Activated CD4-positive, alpha-beta T cell treated with anti-CD3 and anti-CD28 coated beads for 36 hours (primary cell): ENCODE measurements at regions not wholly inside any gene's neighbourhood (a gene's known extent, or its start where the extent isn't known, plus 50 kb on each side); places are given as distances from the start of the nearest gene placed in this dataset.

Source experiments
- ATAC-seq: fragments of 200-7000 bp; cut with Tn5 transposase; one replicate; pipeline ENCODE4 v1.10.0; 2021; ENCODE audit warnings: mild to moderate bottlenecking, moderate library complexity
- CTCF ChIA-PET: fragments of 350-600 bp; sonication (Branson Sonifier 250); formaldehyde crosslinking; loops from one replicate; lab custom pipeline; 2021; ENCODE audit warnings: antibody characterized with exemption; lab: Charles Lee
- POLR2A ChIA-PET: fragments of 350-600 bp; sonication (Branson Sonifier 250); formaldehyde crosslinking; loops from one replicate; lab custom pipeline; 2021; ENCODE audit warnings: antibody characterized with exemption, inconsistent platforms; lab: Charles Lee
- DNase-seq: peaks from one replicate; pipeline ENCODE4 v3.0.0-alpha.2; 2020
- H3K27ac Mint-ChIP-seq: one replicate; pipeline ENCODE4 v1.8.0; 2021; ENCODE audit warnings: mixed read lengths
- H3K27me3 Mint-ChIP-seq: one replicate; pipeline ENCODE4 v1.8.0; 2021; ENCODE audit warnings: mixed read lengths
- H3K36me3 Mint-ChIP-seq: one replicate; pipeline ENCODE4 v1.8.0; 2021; ENCODE audit warnings: low read depth, mixed read lengths
- H3K4me1 Mint-ChIP-seq: one replicate; pipeline ENCODE4 v1.8.0; 2021; ENCODE audit warnings: mixed read lengths
- H3K4me3 Mint-ChIP-seq: one replicate; pipeline ENCODE4 v1.8.0; 2021; ENCODE audit warnings: mild to moderate bottlenecking, moderate library complexity, mixed read lengths
- H3K9me3 Mint-ChIP-seq: one replicate; pipeline ENCODE4 v1.8.0; 2021; ENCODE audit warnings: low read depth, mixed read lengths
- intact Hi-C, 2 experiments: fragments of 100-400 bp; cut with DNase I in 1 of 2; cut with micrococcal nuclease in 1 of 2; formaldehyde crosslinking; loops; one replicate each; pipeline versions ENCODE4 v1.14.2 to v1.15.1; 2022 to 2024; cut with DNase I, micrococcal nuclease

- POLR2A ChIA-PET, result no interaction called here
- no peak overlapping the region for H3K4me3 Mint-ChIP-seq
- intact Hi-C loops, result no loop called here
- DNase-seq (no peak), ATAC-seq (no peak)
- no peaks in the 10 kb centered on the region for H3K9me3 Mint-ChIP-seq
- H3K27me3 Mint-ChIP-seq, result peaks cover 8% of the 10 kb centered on the region
- H3K4me1 Mint-ChIP-seq, result no peaks in the 10 kb centered on the region
- CTCF ChIA-PET, result no interaction called here
- no peak overlapping the region for H3K27ac Mint-ChIP-seq
- no peaks in the 10 kb centered on the region for H3K36me3 Mint-ChIP-seq
These were observed 211.9 kb upstream of the CNR1 start for GRCh38 chr6:88377976-88378568.

- CTCF ChIA-PET, result no interaction called here
- Mint-ChIP-seq H3K4me3 (no peak overlapping the region), H3K4me1 (no peaks in the 10 kb centered on the region), H3K36me3 (no peaks in the 10 kb centered on the region), H3K9me3 (no peaks in the 10 kb centered on the region), H3K27me3 (peaks cover 8% of the 10 kb centered on the region), H3K27ac (no peak overlapping the region)
- no peak for ATAC-seq
- intact Hi-C loops, result no loop called here
- DNase-seq, result no peak
- POLR2A ChIA-PET, result interaction anchor here (0.6 kb wide), 1 partner anchor 141 kb away, joined by 4 read pairs; no protein-coding TSS in a partner anchor
These were observed 210.7 kb upstream of the CNR1 start for GRCh38 chr6:88376768-88377387.

GRCh38 chr6:88376197-88376596 lies 210.1 kb upstream of the CNR1 start:
- Mint-ChIP-seq H3K9me3 (no peaks in the 10 kb centered on the region), H3K36me3 (no peaks in the 10 kb centered on the region), H3K4me3 (no peak overlapping the region), H3K27ac (no peak overlapping the region), H3K27me3 (peaks cover 10% of the 10 kb centered on the region), H3K4me1 (no peaks in the 10 kb centered on the region)
- POLR2A ChIA-PET, result interaction anchor here (0.6 kb wide), 1 partner anchor 142 kb away, joined by 4 read pairs; no protein-coding TSS in a partner anchor
- CTCF ChIA-PET, result no interaction called here
- DNase-seq, result no peak
- intact Hi-C loops, result no loop called here
- ATAC-seq, result no peak

- H3K36me3 Mint-ChIP-seq, result no peaks in the 10 kb centered on the region
- no peak for ATAC-seq
- H3K4me3 Mint-ChIP-seq, result no peak overlapping the region
- no peak for DNase-seq
- no peaks in the 10 kb centered on the region for H3K4me1 Mint-ChIP-seq
- H3K9me3 Mint-ChIP-seq, result no peaks in the 10 kb centered on the region
- ChIA-PET POLR2A (no interaction called here), CTCF (no interaction called here)
- peaks cover 13% of the 10 kb centered on the region for H3K27me3 Mint-ChIP-seq
- intact Hi-C loops, result no loop called here
- no peak overlapping the region for H3K27ac Mint-ChIP-seq
These were observed 208.4 kb upstream of the CNR1 start for GRCh38 chr6:88374553-88374952.

GRCh38 chr6:88371480-88371879 lies 205.3 kb upstream of the CNR1 start:
- H3K4me3 Mint-ChIP-seq, result no peak overlapping the region
- H3K36me3 Mint-ChIP-seq, result no peaks in the 10 kb centered on the region
- ChIA-PET CTCF (no interaction called here), POLR2A (no interaction called here)
- ATAC-seq (no peak), DNase-seq (no peak)
- intact Hi-C loops, result no loop called here
- no peaks in the 10 kb centered on the region for H3K9me3 Mint-ChIP-seq
- no peak overlapping the region for H3K27ac Mint-ChIP-seq
- peaks cover 17% of the 10 kb centered on the region for H3K27me3 Mint-ChIP-seq
- no peaks in the 10 kb centered on the region for H3K4me1 Mint-ChIP-seq

GRCh38 chr6:88370127-88370710 lies 204.1 kb upstream of the CNR1 start:
- H3K4me3 Mint-ChIP-seq, result no peak overlapping the region
- H3K27ac Mint-ChIP-seq, result no peak overlapping the region
- peaks cover 14% of the 10 kb centered on the region for H3K27me3 Mint-ChIP-seq
- ChIA-PET CTCF (no interaction called here), POLR2A (no interaction called here)
- no peaks in the 10 kb centered on the region for H3K9me3 Mint-ChIP-seq
- DNase-seq (no peak), ATAC-seq (no peak)
- intact Hi-C loops, result no loop called here
- H3K4me1 Mint-ChIP-seq, result no peaks in the 10 kb centered on the region
- no peaks in the 10 kb centered on the region for H3K36me3 Mint-ChIP-seq

- Mint-ChIP-seq H3K27me3 (peaks cover 13% of the 10 kb centered on the region), H3K4me1 (no peaks in the 10 kb centered on the region), H3K4me3 (no peak overlapping the region), H3K27ac (no peak overlapping the region), H3K36me3 (no peaks in the 10 kb centered on the region), H3K9me3 (no peaks in the 10 kb centered on the region)
- intact Hi-C loops, result no loop called here
- ChIA-PET POLR2A (no interaction called here), CTCF (interaction anchor here (0.5 kb wide), 1 partner anchor 31 kb away, joined by 3 read pairs; no protein-coding TSS in a partner anchor)
- DNase-seq, result no peak
- no peak for ATAC-seq
These were observed 203.1 kb upstream of the CNR1 start for GRCh38 chr6:88369262-88369661.

- ATAC-seq, result no peak
- H3K36me3 Mint-ChIP-seq, result no peaks in the 10 kb centered on the region
- H3K4me3 Mint-ChIP-seq, result no peak overlapping the region
- no peak for DNase-seq
- no peak overlapping the region for H3K27ac Mint-ChIP-seq
- intact Hi-C loops, result no loop called here
- CTCF ChIA-PET, result no interaction called here
- peaks cover 13% of the 10 kb centered on the region for H3K27me3 Mint-ChIP-seq
- H3K4me1 Mint-ChIP-seq, result no peaks in the 10 kb centered on the region
- POLR2A ChIA-PET, result no interaction called here
- H3K9me3 Mint-ChIP-seq, result no peaks in the 10 kb centered on the region
These were observed 202.1 kb upstream of the CNR1 start for GRCh38 chr6:88368071-88368787.

- ATAC-seq, result no peak
- Mint-ChIP-seq H3K36me3 (no peaks in the 10 kb centered on the region), H3K9me3 (no peaks in the 10 kb centered on the region), H3K4me3 (no peak overlapping the region), H3K4me1 (no peaks in the 10 kb centered on the region), H3K27ac (no peak overlapping the region), H3K27me3 (peaks cover 13% of the 10 kb centered on the region)
- intact Hi-C loops, result no loop called here
- ChIA-PET CTCF (no interaction called here), POLR2A (no interaction called here)
- DNase-seq, result no peak
These were observed 201.1 kb upstream of the CNR1 start for GRCh38 chr6:88367248-88367647.

GRCh38 chr6:88366672-88367071 lies 200.5 kb upstream of the CNR1 start:
- CTCF ChIA-PET, result no interaction called here
- H3K27ac Mint-ChIP-seq, result no peak overlapping the region
- intact Hi-C loops, result no loop called here
- ATAC-seq, result no peak
- no peak overlapping the region for H3K4me3 Mint-ChIP-seq
- DNase-seq, result no peak
- H3K9me3 Mint-ChIP-seq, result no peaks in the 10 kb centered on the region
- POLR2A ChIA-PET, result no interaction called here
- H3K4me1 Mint-ChIP-seq, result no peaks in the 10 kb centered on the region
- peaks cover 11% of the 10 kb centered on the region for H3K27me3 Mint-ChIP-seq
- no peaks in the 10 kb centered on the region for H3K36me3 Mint-ChIP-seq

- H3K9me3 Mint-ChIP-seq, result no peaks in the 10 kb centered on the region
- ChIA-PET POLR2A (no interaction called here), CTCF (no interaction called here)
- no peak for DNase-seq
- H3K4me1 Mint-ChIP-seq, result no peaks in the 10 kb centered on the region
- no peaks in the 10 kb centered on the region for H3K36me3 Mint-ChIP-seq
- intact Hi-C loops, result no loop called here
- no peak overlapping the region for H3K4me3 Mint-ChIP-seq
- H3K27me3 Mint-ChIP-seq, result peaks cover 7% of the 10 kb centered on the region
- no peak for ATAC-seq
- H3K27ac Mint-ChIP-seq, result no peak overlapping the region
These were observed 199.5 kb upstream of the CNR1 start for GRCh38 chr6:88365656-88366055.

- H3K27ac Mint-ChIP-seq, result no peak overlapping the region
- H3K9me3 Mint-ChIP-seq, result no peaks in the 10 kb centered on the region
- ChIA-PET POLR2A (no interaction called here), CTCF (no interaction called here)
- peaks cover 7% of the 10 kb centered on the region for H3K27me3 Mint-ChIP-seq
- intact Hi-C loops, result no loop called here
- no peak overlapping the region for H3K4me3 Mint-ChIP-seq
- ATAC-seq (no peak), DNase-seq (no peak)
- no peaks in the 10 kb centered on the region for H3K4me1 Mint-ChIP-seq
- H3K36me3 Mint-ChIP-seq, result no peaks in the 10 kb centered on the region
These were observed 199.1 kb upstream of the CNR1 start for GRCh38 chr6:88365230-88365629.
